ENCODE measurements at regions not wholly inside any gene's neighbourhood (a gene's known extent, or its start where the extent isn't known, plus 50 kb on each side); places are given as distances from the start of the nearest gene placed in this dataset.

- TF ChIP-seq, protein P1, sequence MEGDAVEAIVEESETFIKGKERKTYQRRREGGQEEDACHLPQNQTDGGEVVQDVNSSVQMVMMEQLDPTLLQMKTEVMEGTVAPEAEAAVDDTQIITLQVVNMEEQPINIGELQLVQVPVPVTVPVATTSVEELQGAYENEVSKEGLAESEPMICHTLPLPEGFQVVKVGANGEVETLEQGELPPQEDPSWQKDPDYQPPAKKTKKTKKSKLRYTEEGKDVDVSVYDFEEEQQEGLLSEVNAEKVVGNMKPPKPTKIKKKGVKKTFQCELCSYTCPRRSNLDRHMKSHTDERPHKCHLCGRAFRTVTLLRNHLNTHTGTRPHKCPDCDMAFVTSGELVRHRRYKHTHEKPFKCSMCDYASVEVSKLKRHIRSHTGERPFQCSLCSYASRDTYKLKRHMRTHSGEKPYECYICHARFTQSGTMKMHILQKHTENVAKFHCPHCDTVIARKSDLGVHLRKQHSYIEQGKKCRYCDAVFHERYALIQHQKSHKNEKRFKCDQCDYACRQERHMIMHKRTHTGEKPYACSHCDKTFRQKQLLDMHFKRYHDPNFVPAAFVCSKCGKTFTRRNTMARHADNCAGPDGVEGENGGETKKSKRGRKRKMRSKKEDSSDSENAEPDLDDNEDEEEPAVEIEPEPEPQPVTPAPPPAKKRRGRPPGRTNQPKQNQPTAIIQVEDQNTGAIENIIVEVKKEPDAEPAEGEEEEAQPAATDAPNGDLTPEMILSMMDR (IDR thresholded peaks at IDR 0.05; ENCODE audit: low read depth, low read length, poor library complexity, severe bottlenecking), result no peak
- TF ChIP-seq EZH2phosphoT487 (IDR thresholded peaks at IDR 0.05; ENCODE audit: borderline replicate concordance, low read length), result no peak
These were observed 323.4 kb upstream of the GRM3 start for GRCh38 chr7:86320341-86320740.
